ENCODE measurements at regions not wholly inside any gene's neighbourhood (a gene's known extent, or its start where the extent isn't known, plus 50 kb on each side); places are given as distances from the start of the nearest gene placed in this dataset.
"Not testable (repeated sequence)": the region's sequence is repeated elsewhere in the genome, so short reads cannot be mapped to it uniquely, and the experiment has no call there.

DNA sequence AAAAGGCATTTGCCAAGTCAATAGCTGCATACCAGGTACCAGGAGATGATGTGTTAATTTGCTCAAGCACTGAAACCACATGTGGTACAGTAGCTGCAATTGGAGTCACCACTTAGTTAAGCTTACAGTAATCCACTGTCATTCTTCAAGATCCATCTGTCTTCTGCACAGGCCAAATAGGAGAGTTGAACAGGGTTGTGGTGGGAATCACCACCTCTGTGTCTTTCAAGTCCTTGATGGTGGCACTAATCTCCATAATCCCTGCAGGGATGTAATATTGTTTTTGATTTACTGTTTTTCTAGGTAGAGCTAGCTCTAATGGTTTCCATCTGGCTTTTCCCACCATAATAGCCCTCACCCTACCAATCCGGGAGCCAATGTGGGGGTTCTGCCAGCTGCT, 91.9 kb downstream of the FCRL5 start:
- ChIA-PET CTCF (interaction anchor here (0.6 kb wide), 1 partner anchor 34 kb away, joined by 3 read pairs; no protein-coding TSS in a partner anchor), POLR2A (ENCODE audit: low non-redundant PET) (no interaction called here)
- TF ChIP-seq CTCF (conservative IDR thresholded peaks at IDR 0.05; ENCODE audit: low read depth), result no peak
- H3K27ac ChIP-seq, result no peak overlapping the region
- no peak for DNase-seq (ENCODE audit: low spot score)

GRCh38 chr1:157457279-157457678, 95.0 kb downstream of the FCRL5 start:
- no peak for DNase-seq (ENCODE audit: low spot score)
- no peak overlapping the region for H3K27ac ChIP-seq
- no peak for TF ChIP-seq CTCF (conservative IDR thresholded peaks at IDR 0.05; ENCODE audit: low read depth)
- POLR2A ChIA-PET (ENCODE audit: low non-redundant PET), result no interaction called here
- CTCF ChIA-PET, result interaction anchor here (0.6 kb wide), 2 partner anchors 20 to 70 kb away, joined by 3 to 5 read pairs; no protein-coding TSS in a partner anchor

DNA sequence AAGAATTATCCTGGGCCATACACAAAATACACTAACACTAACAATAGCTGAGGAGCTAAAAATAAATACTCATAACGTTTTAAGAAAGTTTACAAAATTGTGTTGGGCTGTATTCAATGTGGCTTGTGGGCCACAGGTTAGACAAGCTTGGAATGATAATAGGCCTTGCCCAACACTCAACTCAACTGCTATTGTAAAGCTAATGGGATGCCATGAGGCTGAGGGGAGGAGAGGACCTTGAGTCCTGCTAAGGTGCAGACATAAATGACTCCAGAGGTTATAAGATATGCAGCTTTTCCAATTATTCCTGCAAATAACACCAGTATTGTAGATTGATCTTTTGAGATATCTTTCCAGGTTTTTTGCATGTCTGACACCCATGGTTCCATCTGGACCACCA, 97.0 kb downstream of the FCRL5 start:
- no peak for DNase-seq (ENCODE audit: low spot score)
- TF ChIP-seq CTCF (conservative IDR thresholded peaks at IDR 0.05; ENCODE audit: low read depth), result no peak
- no peak overlapping the region for H3K27ac ChIP-seq
- CTCF ChIA-PET, result no interaction called here
- POLR2A ChIA-PET (ENCODE audit: low non-redundant PET), result no interaction called here

DNA sequence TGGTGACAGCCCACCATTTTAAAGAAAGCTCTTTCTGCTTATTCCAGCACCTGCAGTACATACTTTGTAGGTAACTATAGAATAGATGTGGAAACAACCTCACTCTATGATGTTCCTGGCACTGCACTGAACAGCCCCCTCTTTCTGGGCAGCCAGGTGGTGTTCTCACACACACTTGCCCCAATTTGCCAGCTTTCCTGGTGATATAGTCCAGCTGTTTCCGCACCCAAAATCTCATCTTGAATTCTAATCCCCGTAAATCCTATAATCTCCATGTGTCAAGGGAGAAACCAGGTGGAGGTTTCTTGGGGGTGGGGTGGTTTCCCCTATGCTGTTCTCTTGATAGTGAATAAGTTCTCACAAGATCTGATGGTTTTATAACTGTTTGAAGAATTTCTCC, 102.2 kb downstream of the FCRL5 start:
- H3K27ac ChIP-seq, result no peak overlapping the region
- ChIA-PET CTCF (no interaction called here), POLR2A (ENCODE audit: low non-redundant PET) (no interaction called here)
- no peak for DNase-seq (ENCODE audit: low spot score)
- TF ChIP-seq CTCF (conservative IDR thresholded peaks at IDR 0.05; ENCODE audit: low read depth), result no peak

GRCh38 chr1:157448636-157449035, 103.7 kb downstream of the FCRL5 start:
- H3K27ac ChIP-seq, result no peak overlapping the region
- CTCF ChIA-PET, result interaction anchor here (0.6 to 0.7 kb wide), 2 partner anchors 57 to 79 kb away, joined by 3 to 7 read pairs; no protein-coding TSS in a partner anchor

DNA sequence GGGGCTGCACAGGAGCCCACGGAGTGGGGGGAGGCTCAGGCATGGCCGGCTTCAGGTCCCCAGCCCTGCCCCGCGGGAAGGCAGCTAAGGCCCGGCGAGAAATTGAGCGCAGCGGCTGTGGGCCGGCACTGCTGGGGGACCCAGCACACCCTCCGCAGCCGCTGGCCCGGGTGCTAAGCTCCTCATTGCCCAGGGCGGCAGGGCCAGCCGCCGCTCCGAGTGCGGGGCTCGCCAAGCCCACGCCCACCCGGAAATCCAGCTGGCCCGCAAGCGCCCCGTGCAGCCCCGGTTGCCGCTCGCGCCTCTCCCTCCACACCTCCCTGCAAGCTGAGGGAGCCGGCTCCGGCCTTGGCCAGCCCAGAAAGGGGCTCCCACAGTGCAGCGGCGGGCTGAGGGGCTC, 106.0 kb downstream of the FCRL5 start:
- DNase-seq (ENCODE audit: low spot score); CTCF ChIA-PET; POLR2A ChIA-PET (ENCODE audit: low non-redundant PET); H3K27ac ChIP-seq: not testable (repeated sequence)

More at GRCh38 chr1:157448636-157449035, 103.7 kb downstream of the FCRL5 start:
- DNase-seq (ENCODE audit: low spot score), result no peak
- no peak for TF ChIP-seq CTCF (conservative IDR thresholded peaks at IDR 0.05; ENCODE audit: low read depth)
- POLR2A ChIA-PET (ENCODE audit: low non-redundant PET), result no interaction called here

DNA sequence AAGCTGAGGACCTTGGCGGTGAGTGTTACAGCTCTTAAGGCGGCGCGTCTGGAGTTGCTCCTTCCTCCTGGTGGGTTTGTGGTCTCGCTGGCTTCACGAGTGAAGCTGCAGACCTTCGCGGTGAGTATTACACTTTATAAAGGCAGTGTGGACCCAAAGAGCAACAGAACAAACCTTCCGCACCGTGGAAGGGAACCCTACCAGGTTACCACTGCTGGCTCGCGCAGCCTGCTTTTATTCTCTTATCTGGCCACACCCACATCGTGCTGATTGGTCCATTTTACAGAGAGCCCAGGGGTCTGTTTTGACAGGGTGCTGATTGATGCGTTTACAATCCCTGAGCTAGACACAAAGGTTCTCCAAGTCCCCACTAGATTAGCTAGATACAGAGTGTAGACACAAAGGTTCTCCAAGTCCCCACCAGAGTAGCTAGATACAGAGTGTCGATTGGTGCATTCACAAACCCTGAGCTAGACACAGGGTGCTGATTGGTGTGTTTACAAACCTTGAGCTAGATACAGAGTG, 106.6 kb downstream of the FCRL5 start:
- DNase-seq (ENCODE audit: low spot score); CTCF ChIA-PET; POLR2A ChIA-PET (ENCODE audit: low non-redundant PET): not testable (repeated sequence)

GRCh38 chr1:157442065-157442464, 110.2 kb downstream of the FCRL5 start:
- no peak for TF ChIP-seq CTCF (conservative IDR thresholded peaks at IDR 0.05; ENCODE audit: low read depth)
- DNase-seq (ENCODE audit: low spot score), result no peak
- POLR2A ChIA-PET (ENCODE audit: low non-redundant PET), result no interaction called here
- no peak overlapping the region for H3K27ac ChIP-seq
- CTCF ChIA-PET, result interaction anchor here (0.6 kb wide), 1 partner anchor 11 kb away, joined by 3 read pairs; no protein-coding TSS in a partner anchor

More for the DNA sequence above, 106.6 kb downstream of the FCRL5 start:
- H3K27ac ChIP-seq, result not testable (repeated sequence)

Measured in RWPE1 (cell line).